HG03159 (cell line): ENCODE measurements at regions not wholly inside any gene's neighbourhood (a gene's known extent, or its start where the extent isn't known, plus 50 kb on each side); places are given as distances from the start of the nearest gene placed in this dataset.

Experiments used
- ATAC-seq: cut with Tn5 transposase; IDR thresholded peaks from one replicate; pipeline ENCODE4 v1.9.1; 2021; ENCODE audit warnings: mild to moderate bottlenecking, moderate library complexity; ENCODE audit not compliant: unreplicated experiment

- ATAC-seq: no peak
Observed at GRCh38 chr21:41689289-41689583, 77.6 kb downstream of the RIPK4 start.

- no peak for ATAC-seq
Observed at GRCh38 chr21:41687633-41688032, 79.2 kb downstream of the RIPK4 start.

GRCh38 chr21:41686664-41687063 lies 80.2 kb downstream of the RIPK4 start:
- ATAC-seq: no peak

- no peak for ATAC-seq
Observed at GRCh38 chr21:41685511-41686149, 81.2 kb downstream of the RIPK4 start.

GRCh38 chr21:41684381-41685245 lies 82.2 kb downstream of the RIPK4 start:
- no peak for ATAC-seq

GRCh38 chr21:41683815-41684214 lies 83.0 kb downstream of the RIPK4 start:
- ATAC-seq: no peak

- ATAC-seq: no peak
Observed at GRCh38 chr21:41682719-41683179, 84.1 kb downstream of the RIPK4 start.

GRCh38 chr21:41681939-41682718 lies 84.7 kb downstream of the RIPK4 start:
- no peak for ATAC-seq

GRCh38 chr21:41681348-41681801 lies 85.5 kb downstream of the RIPK4 start:
- ATAC-seq: no peak

GRCh38 chr21:41680444-41681347 lies 86.2 kb downstream of the RIPK4 start:
- ATAC-seq: no peak

- no peak for ATAC-seq
Observed at GRCh38 chr21:41678924-41679318, 87.9 kb downstream of the RIPK4 start.

- no peak for ATAC-seq
Observed at GRCh38 chr21:41678016-41678923, 88.6 kb downstream of the RIPK4 start.

GRCh38 chr21:41677671-41678015 lies 89.2 kb downstream of the RIPK4 start:
- ATAC-seq: no peak

- no peak for ATAC-seq
Observed at GRCh38 chr21:41676198-41676597, 90.7 kb downstream of the RIPK4 start.

GRCh38 chr21:41675574-41675973 lies 91.3 kb downstream of the RIPK4 start:
- ATAC-seq: no peak

GRCh38 chr21:41674402-41674801 lies 92.5 kb downstream of the RIPK4 start:
- ATAC-seq: no peak

GRCh38 chr21:41673596-41674335 lies 93.1 kb downstream of the RIPK4 start:
- no peak for ATAC-seq

- no peak for ATAC-seq
Observed at GRCh38 chr21:41673071-41673470, 93.8 kb downstream of the RIPK4 start.

- no peak for ATAC-seq
Observed at GRCh38 chr21:41672543-41672915, 94.3 kb downstream of the RIPK4 start.
